KOPT-K1 (cell line): ENCODE measurements at regions not wholly inside any gene's neighbourhood (a gene's known extent, or its start where the extent isn't known, plus 50 kb on each side); places are given as distances from the start of the nearest gene placed in this dataset.

Experiments used
- H3K27ac ChIP-seq: fragments of 200-600 bp; sonication (generic); 2 replicates; pipeline ENCODE4 v1.5.1; 2016; ENCODE audit warnings: antibody characterized with exemption, mild to moderate bottlenecking, low read depth, low read length; ENCODE audit not compliant: poor library complexity, severe bottlenecking
- H3K36me3 ChIP-seq: fragments of 200-600 bp; sonication (generic); 2 replicates; pipeline ENCODE4 v1.5.1; 2017; ENCODE audit warnings: antibody characterized with exemption, mild to moderate bottlenecking, low read length, moderate library complexity; ENCODE audit not compliant: insufficient read depth
- H3K9me3 ChIP-seq: fragments of 200-600 bp; sonication (generic); 2 replicates; pipeline ENCODE4 v1.5.1; 2017; ENCODE audit warnings: antibody characterized with exemption, low read length, mild to moderate bottlenecking; ENCODE audit not compliant: insufficient read depth, poor library complexity, severe bottlenecking

- Histone ChIP-seq H3K36me3 (no peaks in the 10 kb centered on the region), H3K27ac (no peak overlapping the region), H3K9me3 (peaks cover 15% of the 10 kb centered on the region)
Measured at GRCh38 chr17:22459331-22459952, 767.1 kb downstream of the KCNJ18 start.

- Histone ChIP-seq H3K27ac (no peak overlapping the region), H3K36me3 (no peaks in the 10 kb centered on the region), H3K9me3 (peaks cover 11% of the 10 kb centered on the region)
Measured at GRCh38 chr17:22459953-22460350, 767.6 kb downstream of the KCNJ18 start.

GRCh38 chr17:22460461-22461063 lies 768.2 kb downstream of the KCNJ18 start:
- Histone ChIP-seq H3K9me3 (peaks cover 11% of the 10 kb centered on the region), H3K36me3 (no peaks in the 10 kb centered on the region), H3K27ac (no peak overlapping the region)

DNA sequence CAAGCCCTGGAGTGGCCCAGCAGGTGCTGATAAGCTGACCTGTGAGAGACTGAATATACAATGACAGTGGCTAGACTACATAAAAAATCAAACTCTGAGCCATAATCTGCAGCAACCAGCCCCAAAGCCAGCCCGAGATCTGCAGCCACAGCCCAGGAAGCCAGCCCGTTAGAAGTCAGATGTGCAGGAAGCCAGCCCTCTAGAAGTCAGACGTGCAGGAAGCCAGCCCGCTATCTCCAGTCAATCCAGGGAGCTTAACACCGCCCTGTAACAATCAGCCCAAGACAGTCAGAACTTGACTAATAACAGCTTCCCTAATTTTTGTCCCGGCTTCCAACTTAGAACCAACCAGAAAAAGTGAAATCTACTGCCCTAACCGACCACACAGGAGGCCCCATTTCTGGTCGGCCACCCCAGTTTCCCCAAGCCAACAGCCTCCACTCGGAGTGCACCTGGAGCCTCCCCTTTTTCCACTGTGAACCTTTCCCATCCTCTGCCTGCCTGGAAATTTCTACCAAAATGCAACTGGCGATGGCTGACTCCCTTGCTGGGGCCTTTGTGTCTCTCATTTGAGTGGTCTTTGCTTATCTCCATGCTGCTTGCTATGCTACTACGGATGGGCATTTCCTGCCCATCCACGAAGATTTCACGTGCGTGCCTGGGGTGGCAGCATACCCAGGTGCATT lies 769.3 kb downstream of the KCNJ18 start:
- Histone ChIP-seq H3K27ac (no peak overlapping the region), H3K9me3 (peaks cover 11% of the 10 kb centered on the region), H3K36me3 (no peaks in the 10 kb centered on the region)

DNA sequence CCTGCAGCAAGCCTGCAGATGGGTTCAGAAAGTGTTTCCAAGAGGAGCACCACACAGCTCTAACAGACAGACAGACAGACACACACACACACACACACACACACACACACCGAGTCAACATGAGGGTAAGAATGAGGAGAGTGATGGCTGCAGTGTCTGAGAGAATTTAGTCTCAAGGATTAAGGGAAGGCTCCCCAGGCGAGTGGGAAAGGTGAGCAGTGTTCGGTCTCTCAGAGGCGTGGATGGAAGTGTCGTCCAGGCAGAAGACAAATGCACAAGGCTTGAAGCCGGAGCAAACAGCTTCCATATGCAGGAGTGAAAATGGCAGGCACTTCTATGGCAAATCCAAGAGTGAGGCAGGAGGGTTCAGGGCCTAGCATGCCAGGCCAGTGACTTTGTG lies 770.1 kb downstream of the KCNJ18 start:
- no peaks in the 10 kb centered on the region for H3K36me3 ChIP-seq
- H3K9me3 ChIP-seq, result peaks cover 11% of the 10 kb centered on the region
- H3K27ac ChIP-seq, result no peak overlapping the region

DNA sequence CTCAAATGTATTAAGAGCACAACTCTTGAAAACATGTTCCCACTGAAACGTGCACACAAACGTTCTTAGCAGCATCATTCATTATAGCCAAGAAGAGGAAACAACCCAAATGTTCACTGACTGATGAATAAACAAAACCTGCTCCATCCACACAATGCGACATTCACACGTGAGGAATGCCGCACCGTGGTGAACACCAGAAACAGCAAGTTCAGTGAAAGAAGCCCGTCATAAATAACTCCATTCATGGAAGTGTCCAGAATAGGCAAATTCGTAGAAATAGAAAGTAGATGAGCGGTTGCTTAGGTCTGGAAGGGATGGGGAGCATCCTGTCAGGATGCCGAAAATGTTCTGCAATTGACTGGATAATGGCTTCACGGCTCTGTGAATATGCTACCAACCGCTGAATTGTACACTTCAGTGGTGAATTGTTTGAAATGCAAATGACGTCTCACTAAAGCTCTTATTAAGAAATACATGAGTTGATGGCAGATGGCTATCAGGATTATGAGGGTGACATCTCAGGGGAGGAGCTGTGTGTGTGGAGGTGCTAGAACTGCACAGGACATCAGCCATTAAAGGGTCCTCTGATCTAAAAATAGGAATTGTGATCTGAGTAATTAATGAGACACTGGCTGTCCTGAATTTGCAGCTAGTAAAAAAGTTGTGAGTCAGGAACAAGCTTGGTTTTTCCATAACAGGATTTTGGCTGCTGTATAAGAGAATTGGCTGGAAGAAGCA lies 771.0 kb downstream of the KCNJ18 start:
- peaks cover 11% of the 10 kb centered on the region for H3K9me3 ChIP-seq
- H3K36me3 ChIP-seq, result no peaks in the 10 kb centered on the region
- H3K27ac ChIP-seq, result no peak overlapping the region

DNA sequence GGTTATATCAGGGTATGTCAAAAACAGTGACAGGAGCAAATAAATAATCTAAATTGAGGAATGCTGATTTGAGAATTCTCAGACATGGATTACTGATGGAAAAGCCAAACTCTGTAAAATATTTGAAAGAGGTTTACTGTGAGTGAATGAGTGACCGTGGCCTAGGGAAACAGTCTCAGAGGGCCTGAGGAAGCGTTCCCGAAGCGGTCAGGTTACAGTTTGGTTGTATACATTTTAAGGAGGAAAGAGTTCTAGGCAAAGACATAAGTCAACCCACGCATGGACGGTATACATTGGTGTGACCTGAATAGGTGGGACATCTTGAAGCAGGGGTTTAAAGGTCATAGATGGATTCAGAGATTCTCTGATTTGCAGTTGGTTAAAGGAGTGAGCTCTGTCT lies 771.7 kb downstream of the KCNJ18 start:
- peaks cover 11% of the 10 kb centered on the region for H3K9me3 ChIP-seq
- H3K27ac ChIP-seq, result no peak overlapping the region

GRCh38 chr17:22467720-22468119 lies 775.4 kb downstream of the KCNJ18 start:
- no peaks in the 10 kb centered on the region for H3K36me3 ChIP-seq
- H3K27ac ChIP-seq, result no peak overlapping the region
- no peaks in the 10 kb centered on the region for H3K9me3 ChIP-seq

More for the DNA sequence above, 771.7 kb downstream of the KCNJ18 start:
- H3K36me3 ChIP-seq, result no peaks in the 10 kb centered on the region

- H3K9me3 ChIP-seq, result no peaks in the 10 kb centered on the region
- no peak overlapping the region for H3K27ac ChIP-seq
- no peaks in the 10 kb centered on the region for H3K36me3 ChIP-seq
Measured at GRCh38 chr17:22469101-22469880, 777.0 kb downstream of the KCNJ18 start.

DNA sequence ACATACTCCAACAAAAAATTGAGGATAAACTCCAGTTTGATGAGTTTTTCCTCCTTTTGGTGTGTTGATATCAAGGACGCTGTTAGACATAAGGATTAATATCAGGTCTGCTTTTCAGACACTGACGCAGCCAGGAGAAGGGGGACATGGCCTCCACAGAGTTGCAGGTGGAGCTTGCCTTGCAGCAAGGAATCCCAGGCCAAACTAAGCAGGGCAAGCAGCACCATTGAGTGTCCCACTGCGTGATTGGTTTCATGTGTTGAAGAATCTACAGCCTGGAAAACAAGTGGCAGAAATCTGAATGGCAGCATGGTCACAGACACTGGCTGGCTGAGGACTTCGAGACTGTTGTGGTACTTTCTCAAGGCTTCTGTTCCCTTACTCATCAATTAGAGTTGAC lies 777.6 kb downstream of the KCNJ18 start:
- Histone ChIP-seq H3K27ac (no peak overlapping the region), H3K36me3 (no peaks in the 10 kb centered on the region), H3K9me3 (no peaks in the 10 kb centered on the region)

GRCh38 chr17:22470411-22471175 lies 778.3 kb downstream of the KCNJ18 start:
- H3K27ac ChIP-seq, result no peak overlapping the region
- no peaks in the 10 kb centered on the region for H3K36me3 ChIP-seq

GRCh38 chr17:22484826-22485225 lies 792.5 kb downstream of the KCNJ18 start:
- peaks cover 7% of the 10 kb centered on the region for H3K9me3 ChIP-seq
- no peaks in the 10 kb centered on the region for H3K36me3 ChIP-seq
- H3K27ac ChIP-seq, result no peak overlapping the region

More at GRCh38 chr17:22470411-22471175, 778.3 kb downstream of the KCNJ18 start:
- H3K9me3 ChIP-seq, result no peaks in the 10 kb centered on the region

DNA sequence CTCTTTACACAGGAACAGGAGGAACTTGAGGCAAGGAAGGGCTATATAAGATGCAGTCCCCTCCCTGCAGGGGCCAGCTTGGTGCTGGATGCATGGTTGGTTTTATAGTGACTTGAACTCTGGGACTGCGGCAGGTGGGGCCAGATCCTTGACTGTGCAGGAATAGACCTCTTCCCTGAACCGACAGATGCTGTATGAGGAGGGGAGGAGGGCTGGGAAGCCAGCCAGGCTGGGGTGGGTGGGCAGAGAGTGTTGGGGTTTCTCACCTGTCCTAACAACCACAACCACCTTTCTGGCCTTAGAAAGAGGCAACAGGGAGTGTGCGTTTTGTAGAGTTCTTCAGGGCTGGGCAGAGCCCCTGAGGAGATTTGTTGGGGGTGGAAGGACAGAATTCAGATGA lies 798.1 kb downstream of the KCNJ18 start:
- no peaks in the 10 kb centered on the region for H3K36me3 ChIP-seq
- H3K9me3 ChIP-seq, result peaks cover 7% of the 10 kb centered on the region
- no peak overlapping the region for H3K27ac ChIP-seq

GRCh38 chr17:22492331-22492730 lies 800.0 kb downstream of the KCNJ18 start:
- H3K36me3 ChIP-seq, result no peaks in the 10 kb centered on the region
- H3K9me3 ChIP-seq, result peaks cover 6% of the 10 kb centered on the region
- H3K27ac ChIP-seq, result no peak overlapping the region
